HepG2 (cell line): ENCODE measurements at regions not wholly inside any gene's neighbourhood (a gene's known extent, or its start where the extent isn't known, plus 50 kb on each side); places are given as distances from the start of the nearest gene placed in this dataset.

Experiments used
- ATAC-seq: fragments of 200-7000 bp; cut with Tn5 transposase; 3 replicates; pipeline ENCODE4 v1.9.1; 2020; ENCODE audit warnings: mild to moderate bottlenecking, moderate library complexity
- BruUV-seq: library from RNA; stranded (reverse); fragments of 400-500 nt; replicated peaks from 2 replicates; lab custom pipeline; 2021; lab: Mats Ljungman, UMichigan
- CTCF ChIA-PET: fragments of 300-600 bp; formaldehyde crosslinking; extraction: SDS; loops from one replicate; lab custom pipeline; 2021; ENCODE audit warnings: low total read pairs, inconsistent platforms, low intra/inter-chr PET ratio; lab: Yijun Ruan, JAX
- POLR2A ChIA-PET: fragments of 350-600 bp; sonication (Branson Sonifier 250); formaldehyde crosslinking; loops from one replicate; lab custom pipeline; 2020; ENCODE audit warnings: antibody characterized with exemption, inconsistent platforms; lab: Yijun Ruan, JAX
- DNase-seq: peaks from one replicate; pipeline ENCODE4 v3.0.0-alpha.2; 2015; ENCODE audit warnings: low spot score
- FAIRE-seq: peaks from 3 replicates; lab custom pipeline; 2011; peaks lifted over from hg19 to GRCh38; lab: Jason Lieb, UNC
- H2AFZ ChIP-seq: one replicate; pipeline ENCODE4 v1.6.1; 2011; ENCODE audit warnings: low read length, inconsistent platforms
- H3K27ac ChIP-seq: fragments of 300-600 bp; 3 replicates; pipeline ENCODE4 v1.8.0; 2011; ENCODE audit warnings: mixed run types, mild to moderate bottlenecking, mixed read lengths, low read length, inconsistent platforms; ENCODE audit not compliant: insufficient read depth; ENCODE audit errors: extremely low read length
- H3K27me3 ChIP-seq, 2 experiments: fragments of 200-600 bp in 1 of 2; 2 replicates in 1 of 2; 3 replicates in 1 of 2; pipeline versions ENCODE4 v1.6.0 to v1.8.0; 2011; ENCODE audit warnings: low read length in 2 of 2, mild to moderate bottlenecking in 2 of 2, moderate library complexity in 2 of 2, inconsistent platforms in 1 of 2; ENCODE audit not compliant: insufficient read depth in 2 of 2, control insufficient read depth in 1 of 2
- H3K36me3 ChIP-seq, 2 experiments: fragments of 200-600 bp in 1 of 2; replicated peaks in 1 of 2; 2 replicates in 1 of 2; 3 replicates in 1 of 2; pipeline versions ENCODE4 v1.5.1 to v1.8.0; 2011; ENCODE audit warnings: low read length in 2 of 2, inconsistent platforms in 1 of 2; ENCODE audit not compliant: insufficient read depth in 2 of 2, control insufficient read depth in 1 of 2
- H3K4me1 ChIP-seq: 2 replicates; pipeline ENCODE4 v1.5.1; 2012; ENCODE audit warnings: low read length, inconsistent platforms; ENCODE audit not compliant: insufficient read depth
- H3K4me2 ChIP-seq: 2 replicates; pipeline ENCODE4 v1.6.0; 2011; ENCODE audit warnings: low read depth, low read length, inconsistent platforms
- H3K4me3 ChIP-seq, 3 experiments: fragments of 200-600 bp in 1 of 3; sonication (generic), shearing (Covaris generic) in 1 of 3; replicated peaks in 1 of 3; 2 replicates each; pipeline ENCODE4 v1.5.1; 2011 to 2016; ENCODE audit warnings: low read length in 3 of 3, inconsistent platforms in 2 of 3, low read depth in 2 of 3, mild to moderate bottlenecking in 2 of 3, control low read depth in 1 of 3, mixed read lengths in 1 of 3; ENCODE audit not compliant: insufficient read depth in 1 of 3
- H3K79me2 ChIP-seq: one replicate; pipeline ENCODE4 v1.6.1; 2011; ENCODE audit warnings: low read length, inconsistent platforms; ENCODE audit not compliant: insufficient read depth
- H3K9ac ChIP-seq: 2 replicates; pipeline ENCODE4 v1.6.0; 2011; ENCODE audit warnings: mild to moderate bottlenecking, low read depth, low read length, inconsistent platforms; ENCODE audit not compliant: insufficient read depth
- H3K9me3 ChIP-seq: 2 replicates; pipeline ENCODE4 v1.5.1; 2012; ENCODE audit warnings: mild to moderate bottlenecking, low read length
- H4K20me1 ChIP-seq: 2 replicates; pipeline ENCODE4 v1.6.0; 2011; ENCODE audit warnings: inconsistent platforms, mild to moderate bottlenecking, low read length, moderate library complexity; ENCODE audit not compliant: insufficient read depth
- MAFK ChIP-seq, 2 experiments: IDR thresholded peaks in 1 of 2; conservative IDR thresholded peaks in 1 of 2; 2 replicates each; pipeline ENCODE4 v1.6.1; 2011; ENCODE audit warnings: improper control_type of control experiment in 2 of 2, low read length in 2 of 2
- MED1 ChIP-seq: sonication (generic); formaldehyde crosslinking; IDR thresholded peaks from 2 replicates; pipeline ENCODE4 v1.4.0; 2020; ENCODE audit warnings: missing genetic modification reagents
- SKIL ChIP-seq: sonication (generic); formaldehyde crosslinking; IDR thresholded peaks from 2 replicates; pipeline ENCODE4 v1.8.0; 2022; ENCODE audit warnings: missing genetic modification reagents, mild to moderate bottlenecking, moderate library complexity, borderline replicate concordance
- ZMYM2 ChIP-seq: sonication (generic); formaldehyde crosslinking; IDR thresholded peaks from 2 replicates; pipeline ENCODE4 v1.8.0; 2022; ENCODE audit warnings: mild to moderate bottlenecking, missing genetic modification reagents
- WGBS: methylation state at CpG from one replicate; pipeline ENCODE4 v1.1.6; 2017; ENCODE audit warnings: low lambda C conversion rate; 5-methylcytosine and 5-hydroxymethylcytosine counted together
- in situ Hi-C: cut with HindIII; loops from 2 replicates; pipeline ENCODE4 v1.10.0; 2017; ENCODE audit warnings: low pct_unique_long_range_greater_than_20kb; ENCODE audit not compliant: extremely low pct_ligation_motif_present
- intact Hi-C: fragments of 100-400 bp; cut with micrococcal nuclease; formaldehyde crosslinking; loops from one replicate; pipeline ENCODE4 v1.10.0; 2022; ENCODE audit not compliant: unreplicated experiment

GRCh38 chr5:159504857-159505304, 174.6 kb upstream of the IL12B start:
- in situ Hi-C loops (no loop called here), intact Hi-C loops (no loop called here)
- no peaks in the 10 kb centered on the region for H4K20me1 ChIP-seq
- CTCF ChIA-PET, result no interaction called here
- ATAC-seq (no peak), DNase-seq (no peak), FAIRE-seq (no peak)
- H3K4me1 ChIP-seq, result no peaks in the 10 kb centered on the region
- H3K4me3 ChIP-seq, result no peak overlapping the region
- no peak overlapping the region for H3K27ac ChIP-seq
- H3K27me3 ChIP-seq, result no peaks in the 10 kb centered on the region
- TF ChIP-seq ZMYM2 (no peak), MAFK (conservative IDR thresholded peaks at IDR 0.05 in 1 of 2, IDR thresholded peaks at IDR 0.05 in 1 of 2; ENCODE audit: low read length in 2 of 2) (0 out of 4 replicates have a peak, but pooled peaks of 1 of the 2 experiments have one; percentile 13)
- H3K4me2 ChIP-seq, result no peak overlapping the region
- no peaks in the 10 kb centered on the region for H3K36me3 ChIP-seq
- POLR2A ChIA-PET, result no interaction called here
- WGBS, result 49% methylated on average over 7 of the region's 7 CpGs
- BruUV-seq, result no TSS peak
- H2AFZ ChIP-seq, result no peak overlapping the region
- H3K79me2 ChIP-seq, result no peaks in the 10 kb centered on the region
- H3K9ac ChIP-seq, result no peak overlapping the region
- H3K9me3 ChIP-seq, result no peaks in the 10 kb centered on the region

- H3K27me3 ChIP-seq, result no peaks in the 10 kb centered on the region
- H4K20me1 ChIP-seq, result no peaks in the 10 kb centered on the region
- H2AFZ ChIP-seq, result no peak overlapping the region
- H3K79me2 ChIP-seq, result no peaks in the 10 kb centered on the region
- BruUV-seq, result no TSS peak
- TF ChIP-seq SKIL (CRISPR knock-in tag), result no peak
- TF ChIP-seq MED1 (CRISPR knock-in tag), result no peak
- no peak for ATAC-seq
- ChIA-PET POLR2A (no interaction called here), CTCF (no interaction called here)
- no peak overlapping the region for H3K4me3 ChIP-seq
- H3K4me2 ChIP-seq, result no peak overlapping the region
- 0% methylated on average over 2 of the region's 2 CpGs for WGBS
- H3K9ac ChIP-seq, result no peak overlapping the region
- no peak for FAIRE-seq
- no peak overlapping the region for H3K27ac ChIP-seq
- H3K4me1 ChIP-seq, result no peaks in the 10 kb centered on the region
- in situ Hi-C loops, result no loop called here
- intact Hi-C loops, result no loop called here
- no peaks in the 10 kb centered on the region for H3K9me3 ChIP-seq
- no peak for DNase-seq
- H3K36me3 ChIP-seq, result no peaks in the 10 kb centered on the region
Observed at GRCh38 chr5:159507055-159507454, 176.8 kb upstream of the IL12B start.
